Neural cell (in vitro differentiated cells): ENCODE measurements at regions not wholly inside any gene's neighbourhood (a gene's known extent, or its start where the extent isn't known, plus 50 kb on each side); places are given as distances from the start of the nearest gene placed in this dataset.

Experiments used
- CTCF ChIP-seq: fragments of 450-650 bp; IDR thresholded peaks from 2 replicates; pipeline ENCODE4 v1.5.1; 2014; ENCODE audit warnings: antibody characterized with exemption, mild to moderate bottlenecking, moderate library complexity; ENCODE audit not compliant: poor library complexity, severe bottlenecking
- EZH2 ChIP-seq: fragments of 200-600, 300-800 bp; shearing (Covaris generic), sonication (generic); IDR thresholded peaks from 2 replicates; pipeline ENCODE4 v1.6.1; 2014; ENCODE audit warnings: antibody characterized with exemption, low read length, borderline replicate concordance, mild to moderate bottlenecking; ENCODE audit not compliant: insufficient read depth, poor library complexity, severe bottlenecking
- MXI1 ChIP-seq: fragments of 450-650 bp; conservative IDR thresholded peaks from 2 replicates; pipeline ENCODE4 v1.6.1; 2014; ENCODE audit warnings: antibody characterized with exemption, mild to moderate bottlenecking; ENCODE audit not compliant: poor library complexity, severe bottlenecking
- POLR2AphosphoS5 ChIP-seq: IDR thresholded peaks from 2 replicates; pipeline ENCODE4 v1.6.1; 2012
- RAD21 ChIP-seq: fragments of 450-650 bp; conservative IDR thresholded peaks from 2 replicates; pipeline ENCODE4 v1.6.1; 2014; ENCODE audit warnings: antibody characterized with exemption, mild to moderate bottlenecking, moderate library complexity
- REST ChIP-seq: IDR thresholded peaks from 2 replicates; pipeline ENCODE4 v1.6.1; 2012; ENCODE audit warnings: borderline replicate concordance
- SMC3 ChIP-seq: fragments of 450-650 bp; conservative IDR thresholded peaks from 2 replicates; pipeline ENCODE4 v1.6.1; 2014; ENCODE audit warnings: antibody characterized with exemption, mild to moderate bottlenecking, moderate library complexity; ENCODE audit not compliant: poor library complexity
- TAF1 ChIP-seq: IDR thresholded peaks from 2 replicates; pipeline ENCODE4 v1.6.1; 2012; ENCODE audit warnings: low read depth

- TF ChIP-seq CTCF: no peak
- no peak for TF ChIP-seq SMC3
- no peak for TF ChIP-seq POLR2AphosphoS5
- TF ChIP-seq RAD21: no peak
- no peak for TF ChIP-seq EZH2
- TF ChIP-seq TAF1: no peak
- TF ChIP-seq MXI1: no peak
- no peak for TF ChIP-seq REST
Measured at GRCh38 chr16:73185737-73186136, 137.8 kb upstream of the ZFHX3 start.
